NCI-H526 (cell line): ENCODE measurements at regions not wholly inside any gene's neighbourhood (a gene's known extent, or its start where the extent isn't known, plus 50 kb on each side); places are given as distances from the start of the nearest gene placed in this dataset.
A peak's percentile ranks its signal among the peaks of the same experiment; 100 is the strongest.
"Not testable (repeated sequence)": the region's sequence is repeated elsewhere in the genome, so short reads cannot be mapped to it uniquely, and the experiment has no call there.

Experiments
- DNase-seq, 2 experiments: peaks; one replicate each; lab custom pipeline; 2025; lab: John Stamatoyannopoulos, UW

- no peak for DNase-seq
Measured at GRCh38 chr6:79810185-79810705, 137.1 kb downstream of the ELOVL4 start.

- DNase-seq, result no peak
Measured at GRCh38 chr6:79808921-79809320, 138.4 kb downstream of the ELOVL4 start.

GRCh38 chr6:79806661-79807060 lies 140.7 kb downstream of the ELOVL4 start:
- not testable (repeated sequence) for DNase-seq

GRCh38 chr6:79804732-79805131 lies 142.6 kb downstream of the ELOVL4 start:
- DNase-seq, result no peak

GRCh38 chr6:79803917-79804316 lies 143.4 kb downstream of the ELOVL4 start:
- DNase-seq, result no peak

GRCh38 chr6:79802657-79803300 lies 144.6 kb downstream of the ELOVL4 start:
- DNase-seq, result no peak

GRCh38 chr6:79801362-79801761 lies 146.0 kb downstream of the ELOVL4 start:
- DNase-seq, result no peak

GRCh38 chr6:79798841-79799240 lies 148.5 kb downstream of the ELOVL4 start:
- DNase-seq, result no peak

- no peak for DNase-seq
Measured at GRCh38 chr6:79797912-79798311, 149.4 kb downstream of the ELOVL4 start.

- no peak for DNase-seq
Measured at GRCh38 chr6:79797163-79797764, 150.1 kb downstream of the ELOVL4 start.

GRCh38 chr6:79796197-79796596 lies 151.2 kb downstream of the ELOVL4 start:
- DNase-seq, result no peak

- no peak for DNase-seq
Measured at GRCh38 chr6:79789896-79790295, 157.5 kb downstream of the ELOVL4 start.

- DNase-seq, result no peak
Measured at GRCh38 chr6:79788756-79789155, 157.6 kb downstream of the SH3BGRL2 start.

GRCh38 chr6:79787626-79788025 lies 156.5 kb downstream of the SH3BGRL2 start:
- no peak for DNase-seq

GRCh38 chr6:79784395-79784753 lies 153.2 kb downstream of the SH3BGRL2 start:
- no peak for DNase-seq

GRCh38 chr6:79783670-79784394 lies 152.7 kb downstream of the SH3BGRL2 start:
- no peak for DNase-seq

- no peak for DNase-seq
Measured at GRCh38 chr6:79782792-79783580, 151.9 kb downstream of the SH3BGRL2 start.

GRCh38 chr6:79781916-79782315 lies 150.8 kb downstream of the SH3BGRL2 start:
- DNase-seq, result no peak

- no peak for DNase-seq
Measured at GRCh38 chr6:79780881-79781280, 149.8 kb downstream of the SH3BGRL2 start.

GRCh38 chr6:79778816-79779215 lies 147.7 kb downstream of the SH3BGRL2 start:
- peak in 1 of 2 experiments; percentile 12 for DNase-seq

- DNase-seq, result peak; percentile 20 to 82
Measured at GRCh38 chr6:79777713-79778579, 146.8 kb downstream of the SH3BGRL2 start.
